Skeletal muscle satellite cell (primary cell): ENCODE measurements at regions not wholly inside any gene's neighbourhood (a gene's known extent, or its start where the extent isn't known, plus 50 kb on each side); places are given as distances from the start of the nearest gene placed in this dataset.
"Not testable (repeated sequence)": the region's sequence is repeated elsewhere in the genome, so short reads cannot be mapped to it uniquely, and the experiment has no call there.

ENCODE experiments used
- H3K27me3 ChIP-seq: 2 replicates; pipeline ENCODE4 v1.7.0; 2013; ENCODE audit warnings: low read length; ENCODE audit not compliant: control insufficient read depth, insufficient read depth
- H3K36me3 ChIP-seq: 2 replicates; pipeline ENCODE4 v1.7.0; 2013; ENCODE audit warnings: mild to moderate bottlenecking, control low read depth, low read length; ENCODE audit not compliant: insufficient read depth
- H3K4me1 ChIP-seq: 2 replicates; pipeline ENCODE4 v1.7.0; 2013; ENCODE audit warnings: low read length; ENCODE audit not compliant: control insufficient read depth, insufficient read depth
- H3K4me2 ChIP-seq: 2 replicates; pipeline ENCODE4 v1.7.0; 2013; ENCODE audit warnings: mild to moderate bottlenecking, low read length
- H3K4me3 ChIP-seq: 2 replicates; pipeline ENCODE4 v1.7.0; 2013; ENCODE audit warnings: low read length
- H3K9ac ChIP-seq: 2 replicates; pipeline ENCODE4 v1.7.0; 2013; ENCODE audit warnings: mild to moderate bottlenecking, low read depth, low read length, moderate library complexity
- H3K9me3 ChIP-seq: replicated peaks from 2 replicates; pipeline ENCODE4 v1.7.0; 2013; ENCODE audit warnings: mild to moderate bottlenecking, control low read depth, low read length

DNA sequence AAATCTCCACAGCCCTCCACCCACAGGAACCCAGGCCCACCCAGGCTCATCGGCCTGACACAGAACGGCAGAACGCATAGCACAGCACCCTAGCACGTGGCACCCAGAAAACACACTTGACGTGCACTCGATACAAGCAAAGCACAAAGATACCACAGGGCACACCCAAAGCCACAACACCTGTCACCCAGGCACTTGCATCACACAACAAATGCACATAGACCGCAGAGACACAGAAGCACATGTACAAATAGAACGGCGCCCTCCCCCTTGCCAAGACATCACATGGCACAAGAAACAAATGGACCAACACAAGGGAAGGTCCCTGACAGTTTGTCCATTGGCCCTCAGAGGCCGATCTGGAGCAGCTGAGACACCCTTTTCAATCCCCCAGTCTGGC lies 147.7 kb upstream of the WSCD1 start:
- Histone ChIP-seq H3K27me3 (peaks cover 21% of the 10 kb centered on the region), H3K36me3 (no peaks in the 10 kb centered on the region), H3K9ac (no peak overlapping the region), H3K4me2 (no peak overlapping the region), H3K4me1 (no peaks in the 10 kb centered on the region), H3K4me3 (no peak overlapping the region), H3K9me3 (no peaks in the 10 kb centered on the region)

DNA sequence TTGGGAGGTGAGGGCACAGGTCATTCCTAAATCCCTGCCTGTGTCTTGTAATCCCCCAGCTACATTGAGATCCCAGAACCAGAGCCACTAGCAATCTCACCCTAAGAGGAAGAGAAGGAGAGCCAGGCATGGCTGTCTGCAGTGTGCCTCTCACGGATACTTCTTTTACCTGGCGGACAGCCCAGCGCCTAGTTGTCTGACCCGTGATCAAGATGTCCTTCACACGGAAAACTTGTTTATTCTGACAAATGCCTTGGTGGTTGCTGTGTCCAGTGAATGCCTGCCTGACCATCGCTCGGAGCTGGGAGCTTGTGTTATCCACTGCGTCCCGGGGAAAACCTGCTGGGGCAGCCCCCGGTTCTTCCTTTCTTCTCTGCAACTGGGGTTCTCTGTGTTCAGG lies 140.5 kb upstream of the WSCD1 start:
- Histone ChIP-seq H3K4me3 (no peak overlapping the region), H3K4me2 (no peak overlapping the region), H3K27me3 (peaks cover 21% of the 10 kb centered on the region), H3K9ac (no peak overlapping the region), H3K36me3 (no peaks in the 10 kb centered on the region), H3K9me3 (no peaks in the 10 kb centered on the region), H3K4me1 (no peaks in the 10 kb centered on the region)

DNA sequence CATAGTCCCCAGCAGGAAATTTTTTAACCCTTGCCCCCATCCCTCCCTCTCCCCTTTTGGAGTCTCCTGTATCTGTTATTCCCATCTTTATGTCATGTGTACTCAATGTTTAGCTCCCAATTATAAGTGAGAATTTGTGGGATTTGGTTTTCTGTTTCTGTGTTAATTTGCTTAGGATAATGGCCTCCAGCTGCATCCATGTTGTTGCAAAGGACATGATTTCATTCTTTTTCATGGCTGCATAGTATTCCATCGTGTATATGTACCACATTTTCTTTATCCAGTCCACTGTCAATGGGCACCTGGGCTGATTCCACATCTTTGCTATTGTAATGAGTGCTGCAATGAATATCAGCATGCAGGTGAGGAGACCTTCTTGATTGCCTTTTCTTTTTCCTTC lies 139.6 kb upstream of the WSCD1 start:
- not testable (repeated sequence) for H3K4me3 ChIP-seq, H3K4me2 ChIP-seq, H3K36me3 ChIP-seq, H3K9me3 ChIP-seq, H3K4me1 ChIP-seq, H3K9ac ChIP-seq
- peaks cover 19% of the 10 kb centered on the region for H3K27me3 ChIP-seq

DNA sequence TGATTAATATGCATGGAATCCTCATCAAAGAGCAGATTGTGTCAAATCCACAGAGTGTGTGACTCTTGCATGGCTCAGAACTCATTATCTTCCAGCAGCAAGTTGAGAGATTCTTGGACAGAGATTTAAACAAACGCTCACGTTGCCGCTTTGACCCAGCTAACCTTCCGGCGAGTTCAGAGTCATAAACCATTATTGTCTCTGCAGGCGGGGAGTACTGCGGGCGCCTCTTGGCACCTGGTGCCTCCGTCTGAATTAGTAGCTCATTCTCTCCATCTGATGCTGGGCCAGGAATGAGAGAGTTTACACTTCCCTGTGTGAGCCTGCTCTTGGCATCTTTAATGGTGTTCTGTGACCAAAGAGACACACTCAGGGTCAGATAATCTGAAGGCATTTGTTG lies 138.6 kb upstream of the WSCD1 start:
- H3K4me3 ChIP-seq: no peak overlapping the region
- peaks cover 20% of the 10 kb centered on the region for H3K27me3 ChIP-seq
- no peak overlapping the region for H3K4me2 ChIP-seq
- H3K36me3 ChIP-seq: no peaks in the 10 kb centered on the region
- no peak overlapping the region for H3K9ac ChIP-seq
- no peaks in the 10 kb centered on the region for H3K4me1 ChIP-seq
- no peaks in the 10 kb centered on the region for H3K9me3 ChIP-seq

DNA sequence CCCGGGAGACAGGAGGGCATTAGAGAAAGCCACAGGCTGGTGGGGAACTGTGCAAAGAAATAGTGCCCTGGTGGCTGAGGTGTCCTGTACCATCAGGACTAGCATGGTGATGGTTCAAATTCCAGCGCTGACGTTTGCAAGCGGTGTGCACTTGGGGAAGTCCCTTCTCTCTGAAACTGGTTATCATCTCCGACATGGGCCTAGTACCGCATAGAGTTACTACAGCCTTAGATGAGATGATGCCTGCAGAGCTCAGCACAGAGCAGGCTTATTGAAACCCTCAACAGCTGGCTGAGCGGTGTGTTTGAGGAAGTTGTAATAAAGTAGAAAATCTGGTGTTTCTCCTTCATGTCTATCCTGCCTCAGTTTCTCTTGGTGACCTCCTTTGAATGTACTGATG lies 136.7 kb upstream of the WSCD1 start:
- H3K4me1 ChIP-seq: no peaks in the 10 kb centered on the region
- no peaks in the 10 kb centered on the region for H3K36me3 ChIP-seq
- peaks cover 24% of the 10 kb centered on the region for H3K27me3 ChIP-seq
- no peak overlapping the region for H3K4me3 ChIP-seq
- H3K4me2 ChIP-seq: no peak overlapping the region
- no peaks in the 10 kb centered on the region for H3K9me3 ChIP-seq
- no peak overlapping the region for H3K9ac ChIP-seq

DNA sequence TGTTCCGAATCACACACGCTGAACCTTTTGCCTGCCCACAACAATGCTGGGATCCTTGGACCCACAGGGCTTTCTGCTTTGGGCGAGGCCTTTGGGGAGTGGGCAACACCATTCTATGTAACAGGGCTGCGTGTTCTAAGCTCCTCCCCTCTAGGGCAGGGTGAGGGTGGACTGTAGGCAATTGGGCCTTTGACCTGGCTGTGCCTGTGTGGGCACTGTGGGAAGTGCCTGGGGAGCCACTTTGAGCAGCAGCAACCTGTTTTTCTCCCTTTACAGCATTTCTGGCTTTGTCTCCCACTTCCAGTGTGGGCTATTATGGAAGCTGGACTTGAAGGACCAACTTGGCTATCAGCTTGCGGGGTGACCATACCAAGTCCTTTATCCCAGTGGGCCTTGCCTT lies 128.9 kb upstream of the WSCD1 start:
- Histone ChIP-seq H3K9ac (no peak overlapping the region), H3K4me2 (no peak overlapping the region), H3K4me1 (no peaks in the 10 kb centered on the region), H3K4me3 (no peak overlapping the region), H3K27me3 (peaks cover 41% of the 10 kb centered on the region), H3K36me3 (no peaks in the 10 kb centered on the region), H3K9me3 (no peaks in the 10 kb centered on the region)

DNA sequence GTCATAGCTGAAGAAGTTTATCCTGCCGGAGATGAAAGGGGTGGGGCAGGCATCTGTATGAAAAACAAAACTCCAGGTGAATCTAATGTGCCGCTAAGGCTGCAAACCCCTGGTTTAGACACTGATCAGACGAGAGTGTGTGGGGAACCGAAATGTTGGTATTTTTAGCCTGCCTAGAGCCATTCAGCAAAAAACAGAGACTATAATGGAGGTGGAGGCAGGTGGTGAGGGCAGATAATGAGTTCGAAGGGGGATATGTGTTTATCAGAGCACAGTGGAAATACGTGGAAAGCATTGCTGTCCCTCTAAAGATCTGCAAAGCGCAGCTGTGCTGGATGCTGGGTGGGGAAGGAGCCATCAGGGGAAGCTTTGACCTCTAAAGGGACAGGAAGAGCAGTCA lies 127.5 kb upstream of the WSCD1 start:
- Histone ChIP-seq H3K27me3 (peaks cover 46% of the 10 kb centered on the region), H3K4me3 (no peak overlapping the region), H3K4me1 (no peaks in the 10 kb centered on the region), H3K36me3 (no peaks in the 10 kb centered on the region), H3K9ac (no peak overlapping the region), H3K9me3 (no peaks in the 10 kb centered on the region), H3K4me2 (no peak overlapping the region)

DNA sequence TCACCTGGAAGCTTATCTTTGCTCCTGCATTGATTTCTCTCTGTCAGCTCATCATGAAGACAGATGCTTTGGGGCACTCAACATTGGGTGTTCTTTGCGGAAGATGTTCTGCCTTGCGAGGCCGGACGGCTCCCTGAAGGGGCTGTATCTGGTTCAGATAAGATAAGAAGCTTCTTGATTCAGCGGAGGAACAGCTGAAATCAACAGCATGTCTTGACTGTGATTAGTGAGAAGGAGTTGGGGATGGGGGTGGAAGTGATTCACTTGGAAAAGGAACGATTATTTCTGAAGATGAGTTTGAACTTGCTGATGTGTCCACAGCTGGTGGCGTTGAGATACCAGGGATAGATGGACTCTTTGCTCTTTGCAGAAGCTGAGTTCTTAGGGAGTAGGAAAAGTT lies 126.9 kb upstream of the WSCD1 start:
- Histone ChIP-seq H3K9me3 (no peaks in the 10 kb centered on the region), H3K4me3 (no peak overlapping the region), H3K36me3 (no peaks in the 10 kb centered on the region), H3K27me3 (peaks cover 45% of the 10 kb centered on the region), H3K4me1 (no peaks in the 10 kb centered on the region), H3K4me2 (no peak overlapping the region), H3K9ac (no peak overlapping the region)

DNA sequence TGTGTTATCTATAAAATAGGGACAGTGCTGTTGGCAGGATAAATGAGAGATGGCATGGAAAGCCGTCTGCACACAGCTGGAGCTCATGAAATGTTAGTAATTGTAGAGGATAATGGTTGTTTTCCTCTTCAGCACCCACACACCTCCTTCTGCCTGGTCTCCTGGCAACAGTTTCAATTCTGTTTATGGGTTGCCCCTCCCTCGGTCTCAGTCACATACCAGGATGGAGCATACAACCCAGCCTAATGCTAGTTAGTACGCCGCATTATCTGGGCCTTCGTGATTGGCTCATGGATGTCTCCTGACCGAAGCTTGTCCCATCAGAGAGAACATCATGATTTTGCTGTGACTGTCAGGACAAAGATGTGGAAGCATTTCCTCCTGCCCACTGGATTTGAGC lies 126.2 kb upstream of the WSCD1 start:
- Histone ChIP-seq H3K36me3 (no peaks in the 10 kb centered on the region), H3K4me1 (no peaks in the 10 kb centered on the region), H3K27me3 (peaks cover 53% of the 10 kb centered on the region), H3K9me3 (no peaks in the 10 kb centered on the region), H3K4me3 (no peak overlapping the region), H3K4me2 (no peak overlapping the region), H3K9ac (no peak overlapping the region)

DNA sequence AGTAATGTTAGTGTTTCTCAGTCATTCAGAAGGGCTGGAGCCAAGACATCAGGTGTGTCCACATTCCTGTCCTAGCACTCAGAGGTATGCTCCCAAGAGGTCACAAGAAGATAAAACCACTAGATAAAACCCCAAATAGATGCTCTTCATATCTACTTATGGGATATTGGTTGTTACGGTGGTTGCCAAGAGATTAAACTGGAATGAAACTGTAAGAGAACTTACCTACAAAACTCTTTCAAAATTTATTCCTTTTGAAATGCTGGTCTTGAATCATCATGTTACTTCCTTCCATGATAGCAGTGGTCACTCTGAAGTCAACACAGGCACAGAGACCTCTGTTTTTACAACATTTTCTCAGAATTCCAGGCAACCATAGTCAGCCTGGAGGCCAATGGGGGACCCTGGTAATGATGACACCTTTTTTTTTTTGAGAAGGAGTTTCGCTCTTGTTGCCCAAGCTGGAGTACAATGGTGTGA lies 122.4 kb upstream of the WSCD1 start:
- no peaks in the 10 kb centered on the region for H3K4me1 ChIP-seq
- H3K9me3 ChIP-seq: no peaks in the 10 kb centered on the region

DNA sequence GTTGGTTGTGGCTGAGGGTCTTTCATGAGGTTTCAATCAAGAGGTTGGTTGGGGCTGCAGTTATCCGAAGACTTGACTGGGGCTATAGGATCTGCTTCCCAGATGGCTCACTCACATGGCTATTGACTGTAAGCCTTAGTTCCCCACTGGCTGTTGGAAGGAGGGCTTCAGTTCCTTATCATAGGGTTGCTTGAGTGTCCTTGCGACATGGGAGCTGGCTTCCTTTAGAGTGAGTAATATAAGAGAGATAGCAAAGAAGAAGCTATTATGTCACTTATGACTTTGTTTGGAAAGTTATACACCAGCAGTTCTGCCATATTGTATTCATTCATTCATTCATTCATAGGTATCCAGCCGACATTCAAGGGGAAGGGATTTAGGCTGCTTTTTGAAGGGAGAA lies 121.4 kb upstream of the WSCD1 start:
- Histone ChIP-seq H3K36me3 (no peaks in the 10 kb centered on the region), H3K27me3 (peaks cover 65% of the 10 kb centered on the region), H3K4me1 (no peaks in the 10 kb centered on the region), H3K4me2 (no peak overlapping the region), H3K9me3 (no peaks in the 10 kb centered on the region), H3K4me3 (no peak overlapping the region), H3K9ac (no peak overlapping the region)

More for the DNA sequence above, 122.4 kb upstream of the WSCD1 start:
- Histone ChIP-seq H3K4me2 (no peak overlapping the region), H3K4me3 (no peak overlapping the region), H3K36me3 (no peaks in the 10 kb centered on the region), H3K9ac (no peak overlapping the region), H3K27me3 (peaks cover 72% of the 10 kb centered on the region)

DNA sequence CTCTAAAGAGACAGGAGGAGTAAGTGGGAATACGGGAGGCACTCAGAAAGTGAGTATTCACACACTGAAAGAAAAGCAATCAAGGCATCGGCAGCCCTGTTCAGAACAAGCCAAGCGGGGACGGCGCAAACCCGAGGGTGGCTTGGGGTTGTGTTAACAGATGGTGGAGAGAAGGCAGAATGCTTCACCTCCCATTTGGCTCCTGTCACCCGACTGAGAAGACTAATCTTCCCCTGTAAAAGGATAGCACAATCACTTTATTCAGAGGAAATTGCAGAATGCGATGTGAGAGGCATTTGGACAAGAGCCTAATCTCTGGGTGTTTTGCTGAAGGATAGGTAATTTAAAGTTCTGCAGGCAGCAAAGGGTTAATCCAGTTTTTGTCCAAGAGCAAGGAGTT lies 119.3 kb upstream of the WSCD1 start:
- no peak overlapping the region for H3K9ac ChIP-seq
- no peaks in the 10 kb centered on the region for H3K4me1 ChIP-seq
- H3K36me3 ChIP-seq: no peaks in the 10 kb centered on the region
- no peak overlapping the region for H3K4me2 ChIP-seq
- no peaks in the 10 kb centered on the region for H3K9me3 ChIP-seq
- no peak overlapping the region for H3K4me3 ChIP-seq
- peaks cover 58% of the 10 kb centered on the region for H3K27me3 ChIP-seq
